ENCODE measurements at regions not wholly inside any gene's neighbourhood (a gene's known extent, or its start where the extent isn't known, plus 50 kb on each side); places are given as distances from the start of the nearest gene placed in this dataset.

- no peaks in the 10 kb centered on the region for H3K79me2 ChIP-seq
- H3K36me3 ChIP-seq (replicated peaks; ENCODE audit: insufficient read depth, low read depth): no peaks in the 10 kb centered on the region
- DNase-seq (ENCODE audit: low spot score): no peak
- H4K20me1 ChIP-seq (ENCODE audit: insufficient read depth, poor library complexity, severe bottlenecking): no peaks in the 10 kb centered on the region
- no peaks in the 10 kb centered on the region for H3K9me2 ChIP-seq (replicated peaks; ENCODE audit: insufficient read depth)
- H3K4me3 ChIP-seq: no peak overlapping the region
- H3K4me1 ChIP-seq (ENCODE audit: insufficient read depth): no peaks in the 10 kb centered on the region
- no peak for TF ChIP-seq EZH2phosphoT487 (IDR thresholded peaks at IDR 0.05; ENCODE audit: low read depth, severe bottlenecking, unreplicated experiment)
- no peak for TF ChIP-seq EZH2 (IDR thresholded peaks at IDR 0.05; ENCODE audit: borderline replicate concordance)
- 80% methylated on average over 1 of the region's 1 CpG for WGBS (ENCODE audit: low lambda C conversion rate, missing lambda C conversion rate)
- H3K27me3 ChIP-seq: no peaks in the 10 kb centered on the region
- no peak overlapping the region for H2AFZ ChIP-seq
- H3K27ac ChIP-seq: no peak overlapping the region
- H3K9me3 ChIP-seq (ENCODE audit: low read depth): no peaks in the 10 kb centered on the region
- H3K4me2 ChIP-seq: no peak overlapping the region
These were observed 83.6 kb upstream of the EYS start for GRCh38 chr6:65790666-65791065.

- TF ChIP-seq EZH2phosphoT487 (IDR thresholded peaks at IDR 0.05; ENCODE audit: low read depth, severe bottlenecking, unreplicated experiment): no peak
- TF ChIP-seq, protein P1, sequence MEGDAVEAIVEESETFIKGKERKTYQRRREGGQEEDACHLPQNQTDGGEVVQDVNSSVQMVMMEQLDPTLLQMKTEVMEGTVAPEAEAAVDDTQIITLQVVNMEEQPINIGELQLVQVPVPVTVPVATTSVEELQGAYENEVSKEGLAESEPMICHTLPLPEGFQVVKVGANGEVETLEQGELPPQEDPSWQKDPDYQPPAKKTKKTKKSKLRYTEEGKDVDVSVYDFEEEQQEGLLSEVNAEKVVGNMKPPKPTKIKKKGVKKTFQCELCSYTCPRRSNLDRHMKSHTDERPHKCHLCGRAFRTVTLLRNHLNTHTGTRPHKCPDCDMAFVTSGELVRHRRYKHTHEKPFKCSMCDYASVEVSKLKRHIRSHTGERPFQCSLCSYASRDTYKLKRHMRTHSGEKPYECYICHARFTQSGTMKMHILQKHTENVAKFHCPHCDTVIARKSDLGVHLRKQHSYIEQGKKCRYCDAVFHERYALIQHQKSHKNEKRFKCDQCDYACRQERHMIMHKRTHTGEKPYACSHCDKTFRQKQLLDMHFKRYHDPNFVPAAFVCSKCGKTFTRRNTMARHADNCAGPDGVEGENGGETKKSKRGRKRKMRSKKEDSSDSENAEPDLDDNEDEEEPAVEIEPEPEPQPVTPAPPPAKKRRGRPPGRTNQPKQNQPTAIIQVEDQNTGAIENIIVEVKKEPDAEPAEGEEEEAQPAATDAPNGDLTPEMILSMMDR (IDR thresholded peaks at IDR 0.05; ENCODE audit: poor library complexity): no peak
- no peak for TF ChIP-seq EZH2 (IDR thresholded peaks at IDR 0.05; ENCODE audit: borderline replicate concordance)
- no peak overlapping the region for H3K4me3 ChIP-seq
- no peaks in the 10 kb centered on the region for H3K4me1 ChIP-seq (ENCODE audit: insufficient read depth)
- H4K20me1 ChIP-seq (ENCODE audit: insufficient read depth, poor library complexity, severe bottlenecking): no peaks in the 10 kb centered on the region
- no peak overlapping the region for H3K27ac ChIP-seq
- no peak overlapping the region for H2AFZ ChIP-seq
- H3K27me3 ChIP-seq: no peaks in the 10 kb centered on the region
- H3K79me2 ChIP-seq: no peaks in the 10 kb centered on the region
- no peak overlapping the region for H3K4me2 ChIP-seq
- over 99% methylated on average over 23 of the region's 34 CpGs for WGBS (ENCODE audit: low lambda C conversion rate, missing lambda C conversion rate)
- no peak for DNase-seq (ENCODE audit: low spot score)
- no peaks in the 10 kb centered on the region for H3K9me2 ChIP-seq (replicated peaks; ENCODE audit: insufficient read depth)
- no peaks in the 10 kb centered on the region for H3K36me3 ChIP-seq (replicated peaks; ENCODE audit: insufficient read depth, low read depth)
- H3K9me3 ChIP-seq (ENCODE audit: low read depth): no peaks in the 10 kb centered on the region
These were observed 80.8 kb upstream of the EYS start for GRCh38 chr6:65787787-65788186.

GRCh38 chr6:65786815-65787214 is 79.8 kb upstream of the EYS start:
- Histone ChIP-seq H3K4me2 (no peak overlapping the region), H2AFZ (no peak overlapping the region), H3K36me3 (replicated peaks; ENCODE audit: insufficient read depth, low read depth) (no peaks in the 10 kb centered on the region), H3K27me3 (no peaks in the 10 kb centered on the region), H3K27ac (no peak overlapping the region), H3K79me2 (no peaks in the 10 kb centered on the region), H4K20me1 (ENCODE audit: insufficient read depth, poor library complexity, severe bottlenecking) (no peaks in the 10 kb centered on the region), H3K9me2 (replicated peaks; ENCODE audit: insufficient read depth) (no peaks in the 10 kb centered on the region), H3K4me1 (ENCODE audit: insufficient read depth) (no peaks in the 10 kb centered on the region), H3K9me3 (ENCODE audit: low read depth) (no peaks in the 10 kb centered on the region), H3K4me3 (no peak overlapping the region)
- no peak for DNase-seq (ENCODE audit: low spot score)
- TF ChIP-seq EZH2 (IDR thresholded peaks at IDR 0.05; ENCODE audit: borderline replicate concordance): no peak
- no peak for TF ChIP-seq EZH2phosphoT487 (IDR thresholded peaks at IDR 0.05; ENCODE audit: low read depth, severe bottlenecking, unreplicated experiment)
- TF ChIP-seq, protein P1 (IDR thresholded peaks at IDR 0.05; ENCODE audit: poor library complexity): no peak
- 96% methylated on average over 8 of the region's 8 CpGs for WGBS (ENCODE audit: low lambda C conversion rate, missing lambda C conversion rate)

DNA sequence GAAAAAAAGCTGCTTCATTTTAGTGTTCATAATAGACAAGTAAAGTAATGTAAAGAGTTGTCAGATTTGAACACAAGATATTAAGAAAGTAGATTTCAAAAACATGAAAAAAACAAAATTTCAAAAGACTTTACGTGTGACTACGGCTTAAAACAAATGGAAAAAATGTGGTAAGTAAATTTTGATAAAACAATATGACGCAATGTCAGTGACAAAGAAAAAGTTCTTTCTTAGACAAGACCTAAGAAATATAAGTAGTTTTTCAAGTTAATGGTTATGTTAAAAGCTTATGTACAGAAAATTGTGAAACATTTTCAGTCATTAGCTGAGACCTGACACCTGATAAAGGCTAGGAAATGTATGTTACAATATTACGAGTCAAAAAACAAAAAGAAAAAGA is 73.7 kb upstream of the EYS start:
- Histone ChIP-seq H2AFZ (no peak overlapping the region), H3K79me2 (no peaks in the 10 kb centered on the region), H3K4me3 (no peak overlapping the region), H3K9me2 (replicated peaks; ENCODE audit: insufficient read depth) (no peaks in the 10 kb centered on the region), H4K20me1 (ENCODE audit: insufficient read depth, poor library complexity, severe bottlenecking) (no peaks in the 10 kb centered on the region), H3K4me1 (ENCODE audit: insufficient read depth) (no peaks in the 10 kb centered on the region), H3K9me3 (ENCODE audit: low read depth) (no peaks in the 10 kb centered on the region), H3K27me3 (no peaks in the 10 kb centered on the region), H3K27ac (no peak overlapping the region), H3K4me2 (no peak overlapping the region), H3K36me3 (replicated peaks; ENCODE audit: insufficient read depth, low read depth) (no peaks in the 10 kb centered on the region)
- DNase-seq (ENCODE audit: low spot score): no peak
- no peak for TF ChIP-seq EZH2 (IDR thresholded peaks at IDR 0.05; ENCODE audit: borderline replicate concordance)
- TF ChIP-seq EZH2phosphoT487 (IDR thresholded peaks at IDR 0.05; ENCODE audit: low read depth, severe bottlenecking, unreplicated experiment): no peak
- TF ChIP-seq, protein P1 (IDR thresholded peaks at IDR 0.05; ENCODE audit: poor library complexity): no peak
- WGBS (ENCODE audit: low lambda C conversion rate, missing lambda C conversion rate): 96% methylated on average over 4 of the region's 4 CpGs

Measured in hepatocyte (in vitro differentiated cells).